ENCODE measurements at regions not wholly inside any gene's neighbourhood (a gene's known extent, or its start where the extent isn't known, plus 50 kb on each side); places are given as distances from the start of the nearest gene placed in this dataset.

GRCh38 chr1:60920561-60920960, 161.8 kb upstream of the NFIA start:
- TF ChIP-seq, protein P1, sequence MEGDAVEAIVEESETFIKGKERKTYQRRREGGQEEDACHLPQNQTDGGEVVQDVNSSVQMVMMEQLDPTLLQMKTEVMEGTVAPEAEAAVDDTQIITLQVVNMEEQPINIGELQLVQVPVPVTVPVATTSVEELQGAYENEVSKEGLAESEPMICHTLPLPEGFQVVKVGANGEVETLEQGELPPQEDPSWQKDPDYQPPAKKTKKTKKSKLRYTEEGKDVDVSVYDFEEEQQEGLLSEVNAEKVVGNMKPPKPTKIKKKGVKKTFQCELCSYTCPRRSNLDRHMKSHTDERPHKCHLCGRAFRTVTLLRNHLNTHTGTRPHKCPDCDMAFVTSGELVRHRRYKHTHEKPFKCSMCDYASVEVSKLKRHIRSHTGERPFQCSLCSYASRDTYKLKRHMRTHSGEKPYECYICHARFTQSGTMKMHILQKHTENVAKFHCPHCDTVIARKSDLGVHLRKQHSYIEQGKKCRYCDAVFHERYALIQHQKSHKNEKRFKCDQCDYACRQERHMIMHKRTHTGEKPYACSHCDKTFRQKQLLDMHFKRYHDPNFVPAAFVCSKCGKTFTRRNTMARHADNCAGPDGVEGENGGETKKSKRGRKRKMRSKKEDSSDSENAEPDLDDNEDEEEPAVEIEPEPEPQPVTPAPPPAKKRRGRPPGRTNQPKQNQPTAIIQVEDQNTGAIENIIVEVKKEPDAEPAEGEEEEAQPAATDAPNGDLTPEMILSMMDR (IDR thresholded peaks at IDR 0.05 in 2 of 3, conservative IDR thresholded peaks at IDR 0.05 in 1 of 3; ENCODE audit: borderline replicate concordance in 1 of 3, insufficient read depth in 1 of 3, low read depth in 2 of 3, low read length in 2 of 3) = no peak
- no peak for TF ChIP-seq SP1 (IDR thresholded peaks at IDR 0.05; ENCODE audit: low read depth)
- no peak for TF ChIP-seq CEBPB (IDR thresholded peaks at IDR 0.05; ENCODE audit: low read depth)
- no peak for TF ChIP-seq POLR2A (IDR thresholded peaks at IDR 0.05; ENCODE audit: borderline replicate concordance, extremely low read depth, insufficient read depth, insufficient read length)

Measured in HCT116 (cell line).